ENCODE measurements at regions not wholly inside any gene's neighbourhood (a gene's known extent, or its start where the extent isn't known, plus 50 kb on each side); places are given as distances from the start of the nearest gene placed in this dataset.

GRCh38 chr7:115883629-115884028 is 146.9 kb downstream of the TFEC start:
- DNase-seq: no peak

GRCh38 chr7:115881476-115881875 is 149.1 kb downstream of the TFEC start:
- DNase-seq: no peak

GRCh38 chr7:115879171-115879570 is 151.4 kb downstream of the TFEC start:
- no peak for DNase-seq

GRCh38 chr7:115869801-115870200 is 160.8 kb downstream of the TFEC start:
- DNase-seq: no peak

GRCh38 chr7:115869190-115869589 is 161.4 kb downstream of the TFEC start:
- peak; percentile 9 for DNase-seq

GRCh38 chr7:115868369-115868768 is 162.2 kb downstream of the TFEC start:
- no peak for DNase-seq

- no peak for DNase-seq
Observed at GRCh38 chr7:115864082-115864481, 166.5 kb downstream of the TFEC start.

GRCh38 chr7:115851291-115851690 is 179.3 kb downstream of the TFEC start:
- peak; percentile 80 for DNase-seq

GRCh38 chr7:115850774-115851173 is 179.8 kb downstream of the TFEC start:
- no peak for DNase-seq

GRCh38 chr7:115844857-115845256 is 185.7 kb downstream of the TFEC start:
- DNase-seq: no peak

- DNase-seq: no peak
Observed at GRCh38 chr7:115840702-115841101, 189.9 kb downstream of the TFEC start.

GRCh38 chr7:115838829-115839228 is 191.7 kb downstream of the TFEC start:
- DNase-seq: no peak

GRCh38 chr7:115831371-115831770 is 199.2 kb downstream of the TFEC start:
- DNase-seq: no peak

GRCh38 chr7:115827305-115828045 is 203.1 kb downstream of the TFEC start:
- DNase-seq: no peak

GRCh38 chr7:115825456-115826115 is 205.0 kb downstream of the TFEC start:
- DNase-seq: no peak

GRCh38 chr7:115822801-115823200 is 207.8 kb downstream of the TFEC start:
- DNase-seq: no peak

GRCh38 chr7:115822380-115822779 is 208.2 kb downstream of the TFEC start:
- DNase-seq: peak; percentile 6

GRCh38 chr7:115816318-115816974 is 214.1 kb downstream of the TFEC start:
- no peak for DNase-seq

- no peak for DNase-seq
Observed at GRCh38 chr7:115812794-115813193, 217.8 kb downstream of the TFEC start.

- no peak for DNase-seq
Observed at GRCh38 chr7:115805458-115805857, 225.1 kb downstream of the TFEC start.

GRCh38 chr7:115802415-115802814 is 228.1 kb downstream of the TFEC start:
- no peak for DNase-seq

GRCh38 chr7:115799430-115799829 is 231.1 kb downstream of the TFEC start:
- DNase-seq: no peak

- no peak for DNase-seq
Observed at GRCh38 chr7:115793958-115794702, 236.4 kb downstream of the TFEC start.
